Testis (tissue), 2 donors: ENCODE measurements at regions not wholly inside any gene's neighbourhood (a gene's known extent, or its start where the extent isn't known, plus 50 kb on each side); places are given as distances from the start of the nearest gene placed in this dataset.

Experiments used
- CTCF ChIP-seq, 3 experiments: fragments of 450-650 bp in 2 of 3; fragments of 200-600 bp in 1 of 3; sonication (generic) in 1 of 3; IDR thresholded peaks; one replicate each; pipeline ENCODE4 v1.5.1; 2016 to 2019; ENCODE audit warnings: antibody characterized with exemption in 3 of 3, mild to moderate bottlenecking in 2 of 3, moderate library complexity in 1 of 3
- POLR2A ChIP-seq: fragments of 450-650 bp; IDR thresholded peaks from one replicate; pipeline ENCODE4 v1.6.1; 2017; ENCODE audit warnings: antibody characterized with exemption, mild to moderate bottlenecking, moderate library complexity

DNA sequence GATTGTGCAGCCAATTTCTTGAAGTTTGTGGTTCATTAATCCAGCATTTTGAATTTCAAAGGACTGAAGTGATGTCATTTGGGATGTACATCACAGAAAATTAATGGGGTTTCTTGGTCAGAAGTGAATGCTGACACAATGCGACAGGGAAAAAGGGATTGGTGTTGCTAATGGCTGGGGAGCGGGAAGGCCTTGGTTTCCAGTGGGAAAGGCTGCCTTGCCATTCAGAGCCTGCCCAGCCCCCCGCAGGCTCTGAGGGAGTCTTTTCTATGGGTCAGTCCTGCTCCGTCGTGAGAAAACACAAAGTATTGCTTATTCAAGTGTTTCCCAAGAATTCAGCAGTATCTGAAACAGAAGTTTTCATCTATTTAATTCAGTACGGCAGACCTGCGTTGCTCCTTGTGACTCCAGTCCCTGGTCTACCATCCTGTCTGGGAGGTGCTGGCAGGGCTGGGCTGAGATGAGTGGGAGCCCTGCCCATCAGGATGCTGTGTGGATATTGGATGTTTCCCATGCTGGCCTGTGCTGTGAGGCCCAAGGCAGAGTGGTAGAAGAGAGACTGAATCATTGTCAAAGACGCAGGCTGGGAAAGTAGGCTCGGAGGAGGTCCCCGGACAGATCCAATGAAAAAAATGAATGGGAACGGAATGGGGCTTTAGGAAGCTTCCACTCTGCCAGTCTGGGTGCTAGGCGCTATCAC is 111.2 kb upstream of the KLHL25 start:
- TF ChIP-seq CTCF (IDR thresholded peaks at IDR 0.05) (no peak), POLR2A (no peak)
